Cardiac fibroblast (primary cell): ENCODE measurements at regions not wholly inside any gene's neighbourhood (a gene's known extent, or its start where the extent isn't known, plus 50 kb on each side); places are given as distances from the start of the nearest gene placed in this dataset.

Experiments
- DNase-seq, 2 donors: peaks; one replicate each; pipeline versions ENCODE4 v3.0.0 to v3.0.0-alpha.2; 2010; ENCODE audit warnings: low read depth in 2 of 2
- H3K4me3 ChIP-seq, 2 donors: replicated peaks in 1 of 2; 1 replicate in 1 of 2; 2 replicates in 1 of 2; pipeline ENCODE4 v1.5.1; 2011; ENCODE audit warnings: low read depth in 2 of 2, low read length in 2 of 2, mild to moderate bottlenecking in 2 of 2, moderate library complexity in 1 of 2
- TF ChIP-seq, protein P1 (sequence below): IDR thresholded peaks from one replicate; pipeline ENCODE4 v1.5.1; 2011; ENCODE audit warnings: low read depth, mild to moderate bottlenecking, low read length, inconsistent platforms

DNA sequence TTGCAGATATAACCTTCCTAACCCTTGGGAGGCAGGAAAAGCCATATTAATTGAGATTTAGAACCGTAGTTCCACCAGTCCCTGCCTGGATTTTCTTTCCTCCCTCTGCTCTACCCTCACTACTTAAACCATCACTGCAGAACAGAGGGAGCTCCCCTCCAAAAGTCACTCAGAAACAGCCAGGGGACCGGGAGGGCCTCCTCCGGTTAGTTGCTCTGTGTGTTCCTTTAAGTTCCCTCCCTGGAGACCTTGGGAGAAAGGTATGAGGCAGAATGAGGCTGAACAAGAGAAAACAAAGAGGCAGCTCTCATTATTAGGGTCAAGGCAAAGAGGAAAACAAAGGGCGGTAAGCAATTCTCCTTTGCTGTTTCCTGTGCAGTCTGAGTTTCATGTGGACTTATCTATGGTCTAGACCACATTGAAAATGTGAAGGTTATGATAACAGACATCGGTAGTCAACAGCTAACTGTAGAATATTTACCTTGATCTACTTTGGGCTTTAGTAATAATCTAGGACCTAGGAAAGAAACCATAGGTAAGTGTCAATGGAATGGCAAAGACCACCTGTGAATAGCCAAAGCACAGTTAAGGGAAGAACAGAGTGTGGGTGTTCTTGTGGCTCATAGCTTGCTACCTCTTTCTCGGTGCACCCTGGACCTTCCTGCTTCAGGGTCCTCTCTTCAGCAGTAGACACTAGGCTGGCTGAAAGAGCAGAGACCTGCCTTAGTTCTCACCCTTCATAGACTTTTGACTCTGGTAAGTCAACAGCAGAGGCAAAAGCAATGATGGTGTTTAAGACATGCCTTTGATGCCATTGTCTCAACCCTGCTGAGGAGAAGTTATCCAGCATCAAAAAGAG lies 250.9 kb upstream of the CITED2 start:
- H3K4me3 ChIP-seq: no peak overlapping the region
- TF ChIP-seq, protein P1, sequence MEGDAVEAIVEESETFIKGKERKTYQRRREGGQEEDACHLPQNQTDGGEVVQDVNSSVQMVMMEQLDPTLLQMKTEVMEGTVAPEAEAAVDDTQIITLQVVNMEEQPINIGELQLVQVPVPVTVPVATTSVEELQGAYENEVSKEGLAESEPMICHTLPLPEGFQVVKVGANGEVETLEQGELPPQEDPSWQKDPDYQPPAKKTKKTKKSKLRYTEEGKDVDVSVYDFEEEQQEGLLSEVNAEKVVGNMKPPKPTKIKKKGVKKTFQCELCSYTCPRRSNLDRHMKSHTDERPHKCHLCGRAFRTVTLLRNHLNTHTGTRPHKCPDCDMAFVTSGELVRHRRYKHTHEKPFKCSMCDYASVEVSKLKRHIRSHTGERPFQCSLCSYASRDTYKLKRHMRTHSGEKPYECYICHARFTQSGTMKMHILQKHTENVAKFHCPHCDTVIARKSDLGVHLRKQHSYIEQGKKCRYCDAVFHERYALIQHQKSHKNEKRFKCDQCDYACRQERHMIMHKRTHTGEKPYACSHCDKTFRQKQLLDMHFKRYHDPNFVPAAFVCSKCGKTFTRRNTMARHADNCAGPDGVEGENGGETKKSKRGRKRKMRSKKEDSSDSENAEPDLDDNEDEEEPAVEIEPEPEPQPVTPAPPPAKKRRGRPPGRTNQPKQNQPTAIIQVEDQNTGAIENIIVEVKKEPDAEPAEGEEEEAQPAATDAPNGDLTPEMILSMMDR: no peak
- DNase-seq: no peak

DNA sequence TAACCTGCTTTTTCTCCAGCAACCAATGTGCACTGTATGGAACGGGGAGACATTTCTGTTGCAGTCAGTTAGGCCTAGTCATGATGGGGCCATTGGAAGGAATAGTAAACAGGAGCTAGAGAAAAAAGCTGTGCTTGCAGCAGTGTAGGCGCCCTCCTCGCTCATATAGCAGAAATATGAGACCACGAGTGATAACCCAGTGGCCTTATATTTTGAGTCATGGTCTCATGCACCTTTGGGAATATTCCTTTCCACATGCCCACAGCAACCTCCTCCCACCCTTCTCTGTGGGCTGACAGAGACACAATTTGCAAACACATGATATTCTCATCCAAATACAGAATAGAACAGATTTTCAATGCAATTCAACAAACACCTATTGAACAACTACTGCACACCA lies 248.9 kb upstream of the CITED2 start:
- TF ChIP-seq, protein P1: no peak
- no peak overlapping the region for H3K4me3 ChIP-seq
- no peak for DNase-seq

DNA sequence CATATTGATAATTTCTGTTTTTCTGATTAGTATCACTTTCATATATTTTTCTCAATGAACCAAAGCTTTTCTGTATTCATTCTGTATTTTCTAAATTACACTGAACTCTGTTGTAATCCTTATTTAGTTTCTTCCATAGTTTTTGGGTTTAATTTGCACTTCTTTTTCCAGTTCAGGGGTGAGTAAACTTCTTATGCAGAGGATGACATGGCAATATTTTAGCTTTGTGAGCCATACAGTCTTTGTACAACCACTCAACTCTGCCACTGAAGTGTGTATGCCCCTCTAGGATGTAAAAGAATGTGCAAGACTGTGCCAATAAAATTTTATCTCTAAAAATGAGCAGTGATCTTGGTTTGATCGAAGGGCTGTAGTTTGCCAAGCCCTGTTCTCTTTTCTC lies 239.0 kb upstream of the CITED2 start:
- DNase-seq: no peak
- no peak overlapping the region for H3K4me3 ChIP-seq
- TF ChIP-seq, protein P1: no peak

DNA sequence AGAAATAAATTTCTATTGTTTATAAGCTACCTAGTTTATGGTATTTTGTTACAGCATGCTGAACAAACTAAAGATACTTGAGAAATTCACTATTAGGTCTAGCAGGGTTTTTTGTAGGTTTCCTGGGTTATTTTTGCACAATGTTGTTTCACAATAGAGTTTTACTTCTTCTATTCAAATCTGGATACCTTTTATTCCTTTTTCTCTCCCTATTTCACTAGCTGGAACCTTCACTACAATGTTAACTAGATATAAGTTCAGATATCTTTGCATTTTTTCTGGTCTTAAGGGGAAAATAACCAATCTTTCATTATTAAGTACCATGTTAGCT lies 237.7 kb upstream of the CITED2 start:
- no peak overlapping the region for H3K4me3 ChIP-seq
- TF ChIP-seq, protein P1: no peak
- no peak for DNase-seq

DNA sequence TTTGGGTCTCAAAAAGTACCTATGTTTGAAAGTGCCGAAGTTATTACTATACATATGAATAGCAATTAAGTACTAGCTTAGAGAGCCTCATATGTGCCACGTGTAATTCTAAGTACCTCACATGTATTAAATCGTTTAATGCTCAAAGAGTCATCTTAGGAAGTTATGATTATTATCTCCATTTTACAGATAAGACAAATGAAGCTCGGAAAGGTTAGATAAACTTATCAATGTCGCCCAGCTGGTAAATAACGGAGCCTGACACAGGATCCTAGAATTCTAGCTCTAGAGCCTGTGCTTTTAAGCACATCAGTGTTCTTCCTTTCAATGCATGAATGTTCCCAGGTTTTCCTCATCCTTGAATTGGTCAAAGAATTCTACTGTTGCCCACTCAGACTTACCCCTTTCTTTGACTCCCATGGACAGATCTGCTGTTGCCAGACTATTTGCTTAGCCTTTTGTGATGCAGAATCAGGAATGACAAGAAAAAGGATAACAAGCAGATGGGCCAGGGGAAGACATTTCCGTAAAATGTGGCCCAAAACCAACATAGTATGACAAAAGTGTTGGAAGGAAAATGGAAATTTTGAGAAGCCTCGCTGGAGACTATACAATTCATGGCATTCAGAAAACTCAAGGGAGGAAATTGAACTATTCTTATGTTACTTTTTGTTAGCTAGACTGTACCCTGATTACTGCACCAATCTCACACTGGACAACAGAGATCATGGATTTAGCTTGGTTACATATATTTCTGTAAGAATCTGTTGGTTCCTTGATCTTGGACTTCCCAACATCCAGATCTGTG lies 237.1 kb upstream of the CITED2 start:
- H3K4me3 ChIP-seq: no peak overlapping the region
- TF ChIP-seq, protein P1: no peak
- DNase-seq: no peak

DNA sequence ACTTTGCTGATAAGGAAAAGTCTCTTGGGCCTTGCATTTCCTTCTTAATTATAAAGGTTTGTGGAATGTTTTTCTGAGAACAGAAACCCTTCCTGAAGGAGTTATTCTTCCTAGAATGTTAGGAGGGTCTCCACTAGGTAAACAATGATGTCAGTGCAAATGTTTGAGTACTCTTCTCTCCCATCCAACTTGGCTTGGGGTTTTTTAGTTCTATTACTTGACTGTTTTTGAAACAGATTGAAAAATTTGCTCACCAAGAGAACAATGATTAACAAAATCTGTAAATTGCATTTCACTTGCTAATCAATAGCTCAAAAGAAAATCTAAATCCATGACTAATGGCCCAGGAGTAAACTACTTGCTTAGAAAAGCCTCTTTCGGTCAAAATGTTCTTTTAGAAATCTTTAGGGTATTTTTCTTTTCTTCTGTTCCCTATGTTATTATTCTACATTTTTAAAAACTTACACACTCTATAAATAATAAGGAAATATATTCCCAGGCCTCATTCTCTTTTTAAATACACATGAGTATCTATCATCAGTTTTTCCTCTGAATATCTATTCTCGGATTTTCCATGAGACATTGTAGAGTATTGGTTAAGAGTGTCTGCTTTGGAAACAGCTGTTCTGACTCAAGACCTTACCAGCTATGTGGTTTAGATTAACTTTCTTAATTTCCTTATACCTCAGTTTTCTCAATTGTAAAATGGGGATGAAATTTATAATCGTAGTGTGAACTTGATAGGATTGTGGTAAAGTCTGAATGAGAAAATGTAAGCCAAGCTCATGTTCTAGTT lies 234.2 kb upstream of the CITED2 start:
- TF ChIP-seq, protein P1: no peak

More for the DNA sequence above, 234.2 kb upstream of the CITED2 start:
- no peak overlapping the region for H3K4me3 ChIP-seq
- DNase-seq: peak; percentile 30 to 70
